Transverse colon (tissue), 4 donors: ENCODE measurements at regions not wholly inside any gene's neighbourhood (a gene's known extent, or its start where the extent isn't known, plus 50 kb on each side); places are given as distances from the start of the nearest gene placed in this dataset.

ENCODE experiments used
- DNase-seq: peaks from one replicate; pipeline ENCODE4 v3.0.0-alpha.2; 2019
- H3K27ac ChIP-seq, 4 donors: fragments of 200-600 bp; sonication (generic); 2 replicates each; pipeline ENCODE4 v1.5.1; 2016 to 2018; ENCODE audit warnings: inconsistent platforms in 4 of 4
- H3K27me3 ChIP-seq: fragments of 200-600 bp; sonication (generic); 2 replicates; pipeline ENCODE4 v1.5.1; 2017; ENCODE audit warnings: inconsistent platforms
- H3K36me3 ChIP-seq, 4 donors: fragments of 200-600 bp; sonication (generic); 2 replicates each; pipeline ENCODE4 v1.5.1; 2017 to 2019; ENCODE audit warnings: inconsistent platforms in 4 of 4
- H3K4me1 ChIP-seq, 4 donors: fragments of 200-600 bp; sonication (generic); 2 replicates each; pipeline ENCODE4 v1.5.1; 2017 to 2020; ENCODE audit warnings: inconsistent platforms in 4 of 4
- H3K4me3 ChIP-seq, 4 donors: fragments of 200-600 bp; sonication (generic); 1 replicate in 1 of 4; 2 replicates in 3 of 4; pipeline versions ENCODE4 v1.5.1 to v1.6.1; 2017 to 2019; ENCODE audit warnings: inconsistent platforms in 4 of 4
- H3K9me3 ChIP-seq, 2 donors: fragments of 200-600 bp; sonication (generic); 2 replicates each; pipeline ENCODE4 v1.5.1; 2017 to 2019; ENCODE audit warnings: inconsistent platforms in 2 of 2
- EP300 ChIP-seq: sonication (generic); formaldehyde crosslinking; IDR thresholded peaks from one replicate; pipeline ENCODE4 v1.6.1; 2017; ENCODE audit warnings: antibody characterized with exemption, low read depth
- POLR2A ChIP-seq: fragments of 450-650 bp; IDR thresholded peaks from one replicate; pipeline ENCODE4 v1.6.1; 2016; ENCODE audit warnings: antibody characterized with exemption, mild to moderate bottlenecking, moderate library complexity
- POLR2AphosphoS5 ChIP-seq, 3 donors: sonication (generic); formaldehyde crosslinking; IDR thresholded peaks; one replicate each; pipeline ENCODE4 v1.6.1; 2016; ENCODE audit warnings: antibody characterized with exemption in 3 of 3
- WGBS, 2 donors: methylation state at CpG; one replicate each; pipeline ENCODE4 v1.1.5; 2018; ENCODE audit warnings: low coverage in 1 of 2; 5-methylcytosine and 5-hydroxymethylcytosine counted together
- in situ Hi-C, 4 donors: fragments of 200-750 bp; cut with MboI; loops; one replicate each; pipeline versions ENCODE4 v1.15.0 to v1.15.1; 2017; ENCODE audit warnings: low sequenced_read_pairs in 3 of 4, low pct_ligation_motif_present in 1 of 4, low pct_unique_long_range_greater_than_20kb in 1 of 4
- intact Hi-C: fragments of 100-400 bp; cut with DNase I; formaldehyde crosslinking; loops from one replicate; pipeline ENCODE4 v1.15.1; 2023; ENCODE audit warnings: low total_unique reads
- TF ChIP-seq, protein P1 (sequence below), 5 experiments: fragments of 200-600 bp in 3 of 5; fragments of 450-650 bp in 2 of 5; sonication (generic) in 3 of 5; IDR thresholded peaks; 1 replicate in 2 of 5; 2 replicates in 3 of 5; pipeline ENCODE4 v1.5.1; 2016 to 2017; ENCODE audit warnings: antibody characterized with exemption in 5 of 5, inconsistent platforms in 3 of 5, mild to moderate bottlenecking in 2 of 5, moderate library complexity in 1 of 5

GRCh38 chr12:13591488-13591887 is 389.9 kb downstream of the GRIN2B start:
- in situ Hi-C loops (no loop called here), intact Hi-C loops (no loop called here)
- TF ChIP-seq, protein P1, sequence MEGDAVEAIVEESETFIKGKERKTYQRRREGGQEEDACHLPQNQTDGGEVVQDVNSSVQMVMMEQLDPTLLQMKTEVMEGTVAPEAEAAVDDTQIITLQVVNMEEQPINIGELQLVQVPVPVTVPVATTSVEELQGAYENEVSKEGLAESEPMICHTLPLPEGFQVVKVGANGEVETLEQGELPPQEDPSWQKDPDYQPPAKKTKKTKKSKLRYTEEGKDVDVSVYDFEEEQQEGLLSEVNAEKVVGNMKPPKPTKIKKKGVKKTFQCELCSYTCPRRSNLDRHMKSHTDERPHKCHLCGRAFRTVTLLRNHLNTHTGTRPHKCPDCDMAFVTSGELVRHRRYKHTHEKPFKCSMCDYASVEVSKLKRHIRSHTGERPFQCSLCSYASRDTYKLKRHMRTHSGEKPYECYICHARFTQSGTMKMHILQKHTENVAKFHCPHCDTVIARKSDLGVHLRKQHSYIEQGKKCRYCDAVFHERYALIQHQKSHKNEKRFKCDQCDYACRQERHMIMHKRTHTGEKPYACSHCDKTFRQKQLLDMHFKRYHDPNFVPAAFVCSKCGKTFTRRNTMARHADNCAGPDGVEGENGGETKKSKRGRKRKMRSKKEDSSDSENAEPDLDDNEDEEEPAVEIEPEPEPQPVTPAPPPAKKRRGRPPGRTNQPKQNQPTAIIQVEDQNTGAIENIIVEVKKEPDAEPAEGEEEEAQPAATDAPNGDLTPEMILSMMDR (IDR thresholded peaks at IDR 0.05) = no peak
- no peak for TF ChIP-seq EP300
- TF ChIP-seq POLR2AphosphoS5 (IDR thresholded peaks at IDR 0.05) = no peak
- TF ChIP-seq POLR2A = no peak
- Histone ChIP-seq H3K4me1 (no peaks in the 10 kb centered on the region), H3K27me3 (no peaks in the 10 kb centered on the region), H3K9me3 (no peaks in the 10 kb centered on the region), H3K4me3 (no peak overlapping the region), H3K27ac (no peak overlapping the region), H3K36me3 (no peaks in the 10 kb centered on the region)
- no peak for DNase-seq

GRCh38 chr12:13591059-13591458 is 390.3 kb downstream of the GRIN2B start:
- H3K4me3 ChIP-seq = no peak overlapping the region
- intact Hi-C loops (no loop called here), in situ Hi-C loops (no loop called here)
- no peaks in the 10 kb centered on the region for H3K9me3 ChIP-seq
- H3K27me3 ChIP-seq = no peaks in the 10 kb centered on the region
- DNase-seq = no peak
- H3K27ac ChIP-seq = no peak overlapping the region
- 89 to 100% methylated on average over 1 to 6 of the region's 6 CpGs for WGBS, 2 donors
- H3K4me1 ChIP-seq = no peaks in the 10 kb centered on the region
- TF ChIP-seq POLR2AphosphoS5 (IDR thresholded peaks at IDR 0.05) (no peak), EP300 (no peak), POLR2A (no peak)
- TF ChIP-seq, protein P1 (IDR thresholded peaks at IDR 0.05) = no peak
- H3K36me3 ChIP-seq = no peaks in the 10 kb centered on the region

GRCh38 chr12:13588574-13588973 is 392.0 kb downstream of the EMP1 start:
- H3K4me3 ChIP-seq = no peak overlapping the region
- no peaks in the 10 kb centered on the region for H3K27me3 ChIP-seq
- no peak for TF ChIP-seq POLR2AphosphoS5 (IDR thresholded peaks at IDR 0.05)
- no peak for TF ChIP-seq POLR2A
- TF ChIP-seq EP300 = no peak
- TF ChIP-seq, protein P1 (IDR thresholded peaks at IDR 0.05) = no peak
- H3K4me1 ChIP-seq = no peaks in the 10 kb centered on the region
- H3K27ac ChIP-seq = no peak overlapping the region
- no peak for DNase-seq
- no peaks in the 10 kb centered on the region for H3K36me3 ChIP-seq
- WGBS, 2 donors = 71 to 92% methylated on average over 3 to 4 of the region's 4 CpGs
- H3K9me3 ChIP-seq = no peaks in the 10 kb centered on the region
- intact Hi-C loops (no loop called here), in situ Hi-C loops (no loop called here)

DNA sequence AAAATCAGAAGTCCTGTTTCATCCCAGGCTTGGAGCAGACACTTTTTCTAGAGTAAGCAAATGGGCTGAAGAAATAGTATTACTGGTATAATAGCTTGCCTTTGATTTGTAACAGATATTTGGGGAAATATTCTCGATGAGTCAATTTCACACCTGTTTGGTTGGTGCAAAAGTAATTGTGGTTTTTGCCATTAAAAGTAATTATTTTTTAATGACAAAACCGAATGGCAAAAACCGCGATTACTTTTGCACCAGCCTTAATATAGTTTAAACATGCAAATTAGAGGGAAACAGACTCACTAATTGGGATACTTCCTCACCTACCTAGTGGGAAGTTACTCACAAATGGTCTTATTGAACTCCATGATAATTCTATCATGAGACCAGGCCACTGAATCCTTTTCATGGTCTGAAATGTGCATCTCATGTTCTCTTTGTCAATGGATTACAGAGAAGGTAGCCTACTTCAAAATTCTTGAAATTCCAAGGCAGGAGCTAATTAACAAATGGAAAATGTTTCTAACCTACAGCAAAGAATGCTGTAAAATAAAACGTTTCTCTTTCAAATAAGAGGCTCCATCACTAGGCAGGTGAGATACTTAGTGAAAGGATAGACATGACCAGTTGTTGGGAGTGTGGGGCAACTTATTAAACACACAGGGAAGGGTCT is 391.3 kb downstream of the EMP1 start:
- TF ChIP-seq EP300 (no peak), POLR2AphosphoS5 (IDR thresholded peaks at IDR 0.05) (no peak), POLR2A (no peak)
- TF ChIP-seq, protein P1 (IDR thresholded peaks at IDR 0.05) = no peak
- Histone ChIP-seq H3K4me3 (no peak overlapping the region), H3K9me3 (no peaks in the 10 kb centered on the region), H3K27ac (no peak overlapping the region), H3K4me1 (no peaks in the 10 kb centered on the region), H3K27me3 (no peaks in the 10 kb centered on the region), H3K36me3 (no peaks in the 10 kb centered on the region)
- WGBS, 2 donors = 60 to 61% methylated on average over 3 to 5 of the region's 5 CpGs
- in situ Hi-C loops (no loop called here), intact Hi-C loops (no loop called here)
- DNase-seq = no peak
